A549 (cell line): ENCODE measurements at regions not wholly inside any gene's neighbourhood (a gene's known extent, or its start where the extent isn't known, plus 50 kb on each side); places are given as distances from the start of the nearest gene placed in this dataset.

Source experiments
- ATAC-seq, 2 experiments: fragments of 200-7000 bp in 1 of 2; fragments of >200 bp in 1 of 2; cut with Nextera tagmentation in 1 of 2; cut with Tn5 transposase in 1 of 2; 3 replicates each; pipeline versions ENCODE4 v1.8.0 to v1.9.1; 2018 to 2020; ENCODE audit warnings: mild to moderate bottlenecking in 1 of 2, moderate library complexity in 1 of 2
- CTCF ChIA-PET: fragments of 300-600 bp; sonication (Branson Sonifier 250); formaldehyde crosslinking; extraction: SDS; loops from one replicate; lab custom pipeline; 2021; ENCODE audit warnings: antibody characterized with exemption, inconsistent platforms; lab: Yijun Ruan, JAX
- POLR2A ChIA-PET: fragments of 350-600 bp; formaldehyde crosslinking; extraction: SDS; loops from one replicate; lab custom pipeline; 2021; ENCODE audit warnings: antibody characterized with exemption, inconsistent platforms; lab: Yijun Ruan, JAX
- DNase-seq, 2 experiments: peaks; one replicate each; pipeline versions ENCODE4 v3.0.0 to v3.0.0-alpha.2; 2011 to 2016; ENCODE audit warnings: low read depth in 1 of 2, low spot score in 1 of 2
- FAIRE-seq: peaks from 2 replicates; lab custom pipeline; 2011; peaks lifted over from hg19 to GRCh38; lab: Jason Lieb, UNC
- H3K27ac ChIP-seq, 2 experiments: fragments of >200 bp; sonication (Bioruptor Twin); formaldehyde crosslinking; 3 replicates each; pipeline ENCODE4 v1.5.1; 2016 to 2017
- H3K4me1 ChIP-seq: fragments of >200 bp; sonication (Bioruptor Twin); formaldehyde crosslinking; 3 replicates; pipeline ENCODE4 v1.6.1; 2016
- H3K4me2 ChIP-seq: fragments of >200 bp; sonication (Bioruptor Twin); formaldehyde crosslinking; 3 replicates; pipeline ENCODE4 v1.6.1; 2016
- H3K4me3 ChIP-seq: fragments of >200 bp; sonication (Bioruptor Twin); formaldehyde crosslinking; 3 replicates; pipeline ENCODE4 v1.5.1; 2016
- H3K9me3 ChIP-seq: fragments of >200 bp; sonication (Bioruptor Twin); formaldehyde crosslinking; 3 replicates; pipeline ENCODE4 v1.6.1; 2016
- ATOH8 ChIP-seq: fragments of 250-450 bp; sonication (Bioruptor Pico); IDR thresholded peaks from 2 replicates; pipeline ENCODE4 v1.5.0; 2020; ENCODE audit warnings: low read depth, mild to moderate bottlenecking, moderate library complexity
- BHLHE40 ChIP-seq: IDR thresholded peaks from 2 replicates; pipeline ENCODE4 v1.6.1; 2012; ENCODE audit warnings: low read depth, low read length, inconsistent platforms
- CBX8 ChIP-seq: fragments of 200-600 bp; sonication (generic); IDR thresholded peaks from 2 replicates; pipeline ENCODE4 v1.6.1; 2016
- CHD2 ChIP-seq: fragments of 150-350 bp; IDR thresholded peaks from 2 replicates; pipeline ENCODE4 v1.6.1; 2014; ENCODE audit warnings: low read length; ENCODE audit not compliant: partially characterized antibody
- EHF ChIP-seq: fragments of 250-450 bp; sonication (Bioruptor Pico); IDR thresholded peaks from 2 replicates; pipeline ENCODE4 v1.5.0; 2020; ENCODE audit warnings: mild to moderate bottlenecking
- EHMT2 ChIP-seq: fragments of 200-600 bp; sonication (generic); IDR thresholded peaks from 2 replicates; pipeline ENCODE4 v1.6.1; 2016; ENCODE audit warnings: antibody characterized with exemption, low read depth, mild to moderate bottlenecking, moderate library complexity
- EP300 ChIP-seq, 2 experiments: fragments of >200 bp; sonication (Bioruptor Twin); formaldehyde crosslinking; IDR thresholded peaks; 2 replicates in 1 of 2; 3 replicates in 1 of 2; pipeline ENCODE4 v1.6.1; 2016 to 2017
- ESRRA ChIP-seq: fragments of 150-350 bp; IDR thresholded peaks from 2 replicates; pipeline ENCODE4 v1.6.1; 2014; ENCODE audit warnings: mild to moderate bottlenecking, low read length, borderline replicate concordance
- FOSB ChIP-seq: fragments of 250-450 bp; sonication (Bioruptor Pico); IDR thresholded peaks from 2 replicates; pipeline ENCODE4 v1.5.0; 2020; ENCODE audit warnings: mild to moderate bottlenecking, moderate library complexity
- GATA3 ChIP-seq: IDR thresholded peaks from 2 replicates; pipeline ENCODE4 v1.6.1; 2012; ENCODE audit warnings: borderline replicate concordance
- HEYL ChIP-seq: fragments of 250-450 bp; sonication (Bioruptor Pico); IDR thresholded peaks from 2 replicates; pipeline ENCODE4 v1.8.0; 2021; ENCODE audit warnings: mild to moderate bottlenecking, moderate library complexity
- HOXA7 ChIP-seq: fragments of 250-450 bp; sonication (Bioruptor Pico); IDR thresholded peaks from 2 replicates; pipeline ENCODE4 v1.5.0; 2020; ENCODE audit warnings: mild to moderate bottlenecking, moderate library complexity
- HOXB5 ChIP-seq: fragments of 250-450 bp; sonication (Bioruptor Pico); IDR thresholded peaks from 2 replicates; pipeline ENCODE4 v1.5.0; 2020; ENCODE audit warnings: mild to moderate bottlenecking, moderate library complexity
- MAFK ChIP-seq: fragments of 450-650 bp; IDR thresholded peaks from 2 replicates; pipeline ENCODE4 v1.6.1; 2014; ENCODE audit not compliant: partially characterized antibody
- MAZ ChIP-seq: fragments of 150-350 bp; IDR thresholded peaks from 2 replicates; pipeline ENCODE4 v1.6.1; 2014; ENCODE audit warnings: antibody characterized with exemption, low read depth, low read length, borderline replicate concordance
- NFE2L2 ChIP-seq: fragments of 150-350 bp; conservative IDR thresholded peaks from 2 replicates; pipeline ENCODE4 v1.6.1; 2014; ENCODE audit warnings: low read length
- NPAS2 ChIP-seq: fragments of 250-450 bp; sonication (Bioruptor Pico); IDR thresholded peaks from 2 replicates; pipeline ENCODE4 v1.8.0; 2022; ENCODE audit warnings: mild to moderate bottlenecking, moderate library complexity, borderline replicate concordance
- PBX3 ChIP-seq: IDR thresholded peaks from 2 replicates; pipeline ENCODE4 v1.6.1; 2012
- POLR2AphosphoS2 ChIP-seq: conservative IDR thresholded peaks from 2 replicates; pipeline ENCODE4 v1.6.1; 2012; ENCODE audit warnings: low read length, improper control_type of control experiment, inconsistent platforms
- RAD21 ChIP-seq, 2 experiments: fragments of >200 bp in 1 of 2; sonication (Bioruptor Twin) in 1 of 2; formaldehyde crosslinking in 1 of 2; IDR thresholded peaks in 1 of 2; conservative IDR thresholded peaks in 1 of 2; 2 replicates in 1 of 2; 3 replicates in 1 of 2; pipeline ENCODE4 v1.6.1; 2012 to 2018; ENCODE audit warnings: inconsistent platforms in 1 of 2
- RARB ChIP-seq: fragments of 250-450 bp; sonication (Bioruptor Pico); IDR thresholded peaks from 2 replicates; pipeline ENCODE4 v1.8.0; 2021; ENCODE audit warnings: mild to moderate bottlenecking, moderate library complexity
- RFX5 ChIP-seq: fragments of 450-650 bp; IDR thresholded peaks from 2 replicates; pipeline ENCODE4 v1.7.1; 2014; ENCODE audit warnings: antibody characterized with exemption, mild to moderate bottlenecking, moderate library complexity
- SMC3 ChIP-seq: fragments of >200 bp; sonication (Bioruptor Twin); formaldehyde crosslinking; IDR thresholded peaks from 3 replicates; pipeline ENCODE4 v1.6.1; 2018; ENCODE audit warnings: inconsistent platforms
- USF2 ChIP-seq: fragments of 450-650 bp; IDR thresholded peaks from 2 replicates; pipeline ENCODE4 v1.6.1; 2014; ENCODE audit warnings: antibody characterized with exemption
- ZC3H11A ChIP-seq: fragments of 450-650 bp; IDR thresholded peaks from 2 replicates; pipeline ENCODE4 v1.6.1; 2014; ENCODE audit warnings: antibody characterized with exemption, mild to moderate bottlenecking
- ZNF302 ChIP-seq: fragments of 250-450 bp; sonication (Bioruptor Pico); IDR thresholded peaks from 2 replicates; pipeline ENCODE4 v1.9.0; 2021; ENCODE audit warnings: inconsistent platforms, mild to moderate bottlenecking, moderate library complexity
- WGBS: methylation state at CpG from one replicate; pipeline ENCODE4 v1.1.6; 2017; ENCODE audit errors: missing lambda C conversion rate; 5-methylcytosine and 5-hydroxymethylcytosine counted together

- H3K4me3 ChIP-seq: no peak overlapping the region
- H3K4me1 ChIP-seq: no peaks in the 10 kb centered on the region
- no peak for FAIRE-seq
- no peak for DNase-seq
- H3K9me3 ChIP-seq: no peaks in the 10 kb centered on the region; the same call in 2 of the 3 replicates
- no peak for ATAC-seq
- ChIA-PET POLR2A (no interaction called here), CTCF (no interaction called here)
- no peak overlapping the region for H3K27ac ChIP-seq
- WGBS: 57% methylated on average over 4 of the region's 4 CpGs
- no peak overlapping the region for H3K4me2 ChIP-seq
- no peak for TF ChIP-seq FOSB (CRISPR knock-in tag)
Measured at GRCh38 chr12:128155571-128155970, 111.4 kb upstream of the TMEM132C start.

GRCh38 chr12:128163086-128163485 lies 103.9 kb upstream of the TMEM132C start:
- CTCF ChIA-PET: no interaction called here
- FAIRE-seq (no peak), DNase-seq (no peak), ATAC-seq (no peak)
- Histone ChIP-seq H3K4me3 (no peak overlapping the region), H3K4me2 (no peak overlapping the region), H3K9me3 (no peaks in the 10 kb centered on the region), H3K4me1 (no peaks in the 10 kb centered on the region)
- POLR2A ChIA-PET: no interaction called here
- WGBS: 17% methylated on average over 5 of the region's 5 CpGs
- TF ChIP-seq ESRRA (no peak), SMC3 (no peak), BHLHE40 (no peak)
- TF ChIP-seq, all 56 proteins: peak for 0
- no peak overlapping the region for H3K27ac ChIP-seq

- Histone ChIP-seq H3K4me2 (no peak overlapping the region), H3K4me1 (no peaks in the 10 kb centered on the region), H3K9me3 (no peaks in the 10 kb centered on the region), H3K27ac (no peak overlapping the region), H3K4me3 (no peak overlapping the region)
- no peak for DNase-seq
- ATAC-seq: no peak
- FAIRE-seq: no peak
- POLR2A ChIA-PET: no interaction called here
- 0% methylated on average over 1 of the region's 1 CpG for WGBS
- CTCF ChIA-PET: no interaction called here
- TF ChIP-seq NFE2L2 (no peak), EP300 (IDR thresholded peaks at IDR 0.05) (no peak), ESRRA (no peak), ZNF302 (CRISPR knock-in tag) (no peak), MAFK (no peak), MAZ (no peak), SMC3 (no peak), PBX3 (no peak), EHF (no peak), HEYL (CRISPR knock-in tag) (no peak), USF2 (no peak), CBX8 (no peak)
- TF ChIP-seq, all 56 proteins: peak for 0
Measured at GRCh38 chr12:128164533-128164932, 102.4 kb upstream of the TMEM132C start.

- no peak for TF ChIP-seq ZC3H11A
- peak; percentile 90 for TF ChIP-seq NFE2L2
- TF ChIP-seq MAFK: peak; percentile 78
- Histone ChIP-seq H3K4me3 (no peak overlapping the region), H3K9me3 (no peaks in the 10 kb centered on the region), H3K27ac (no peak overlapping the region), H3K4me2 (no peak overlapping the region), H3K4me1 (no peaks in the 10 kb centered on the region)
- POLR2A ChIA-PET: no interaction called here
- CTCF ChIA-PET: no interaction called here
- ATAC-seq (no peak), DNase-seq (no peak), FAIRE-seq (no peak)
- WGBS: 39% methylated on average over 3 of the region's 3 CpGs
Measured at GRCh38 chr12:128165387-128165786, 101.6 kb upstream of the TMEM132C start.

GRCh38 chr12:128168273-128168672 lies 98.7 kb upstream of the TMEM132C start:
- POLR2A ChIA-PET: no interaction called here

More at GRCh38 chr12:128168273-128168672, 98.7 kb upstream of the TMEM132C start:
- Histone ChIP-seq H3K4me2 (no peak overlapping the region), H3K9me3 (no peaks in the 10 kb centered on the region)
- FAIRE-seq (no peak), ATAC-seq (no peak)
- TF ChIP-seq EHMT2: no peak
- TF ChIP-seq HOXB5: no peak
- TF ChIP-seq NPAS2 (CRISPR knock-in tag): no peak
- no peak for TF ChIP-seq CHD2
- TF ChIP-seq RAD21 (conservative IDR thresholded peaks at IDR 0.05 in 1 of 2, IDR thresholded peaks at IDR 0.05 in 1 of 2): no peak
- TF ChIP-seq RARB (CRISPR knock-in tag): no peak
- TF ChIP-seq MAFK: no peak
- no peak for TF ChIP-seq SMC3
- TF ChIP-seq HEYL (CRISPR knock-in tag): no peak
- no peak for TF ChIP-seq HOXA7 (CRISPR knock-in tag)
- no peak for TF ChIP-seq GATA3
- no peak for TF ChIP-seq POLR2AphosphoS2
- TF ChIP-seq ZC3H11A: no peak
- TF ChIP-seq RFX5: no peak
- TF ChIP-seq BHLHE40: no peak
- TF ChIP-seq USF2: no peak
- no peak for TF ChIP-seq ATOH8
- TF ChIP-seq, all 56 proteins: peak for 0
- DNase-seq: no peak
- CTCF ChIA-PET: no interaction called here
- no peak overlapping the region for H3K27ac ChIP-seq
- WGBS: 8% methylated on average over 5 of the region's 5 CpGs
- H3K4me1 ChIP-seq: no peaks in the 10 kb centered on the region
- no peak overlapping the region for H3K4me3 ChIP-seq
